ENCODE measurements at regions not wholly inside any gene's neighbourhood (a gene's known extent, or its start where the extent isn't known, plus 50 kb on each side); places are given as distances from the start of the nearest gene placed in this dataset.
A peak's percentile ranks its signal among the peaks of the same experiment; 100 is the strongest.
"Not testable (repeated sequence)": the region's sequence is repeated elsewhere in the genome, so short reads cannot be mapped to it uniquely, and the experiment has no call there.

GRCh38 chr21:36615274-36615964 lies 83.5 kb upstream of the SIM2 start:
- ChIA-PET CTCF (no interaction called here), POLR2A (ENCODE audit: unreplicated experiment) (no interaction called here)
- H3K9me3 ChIP-seq (ENCODE audit: low read length) = no peaks in the 10 kb centered on the region
- DNase-seq = peak; percentile 27
- no peak for ATAC-seq
- TF ChIP-seq CTCF (conservative IDR thresholded peaks at IDR 0.05; ENCODE audit: low read depth, low read length) (peak; percentile 53), EZH2 (IDR thresholded peaks at IDR 0.05; ENCODE audit: low read length, unreplicated experiment) (no peak)
- no peak overlapping the region for H3K27ac ChIP-seq (ENCODE audit: low read length)
- H3K9ac ChIP-seq (ENCODE audit: low read length) = no peak overlapping the region
- H3F3A ChIP-seq (ENCODE audit: low read length, unreplicated experiment) = no peaks in the 10 kb centered on the region
- no peaks in the 10 kb centered on the region for H4K20me1 ChIP-seq (ENCODE audit: low read length)
- no peaks in the 10 kb centered on the region for H3K36me3 ChIP-seq (ENCODE audit: low read depth, low read length)
- H3K79me2 ChIP-seq (ENCODE audit: low read length) = no peaks in the 10 kb centered on the region
- no peaks in the 10 kb centered on the region for H3K9me2 ChIP-seq (replicated peaks; ENCODE audit: low read length)
- no peak overlapping the region for H3K4me2 ChIP-seq (ENCODE audit: low read length)
- no peak overlapping the region for H2AFZ ChIP-seq (ENCODE audit: low read length)
- intact Hi-C loops (cut with micrococcal nuclease) = no loop called here
- H3K4me3 ChIP-seq (ENCODE audit: low read length) = no peak overlapping the region
- BruUV-seq (replicated peaks) = no TSS peak
- peaks cover 23% of the 10 kb centered on the region for H3K4me1 ChIP-seq (ENCODE audit: insufficient read depth, low read length)
- no peaks in the 10 kb centered on the region for H3K27me3 ChIP-seq (ENCODE audit: low read length)

GRCh38 chr21:36616773-36617172 lies 82.1 kb upstream of the SIM2 start:
- DNase-seq; H3K27ac ChIP-seq (ENCODE audit: low read length); H3K36me3 ChIP-seq (ENCODE audit: low read depth, low read length); H2AFZ ChIP-seq (ENCODE audit: low read length); H4K20me1 ChIP-seq (ENCODE audit: low read length); BruUV-seq (replicated peaks); intact Hi-C loops (cut with micrococcal nuclease); H3K79me2 ChIP-seq (ENCODE audit: low read length); POLR2A ChIA-PET (ENCODE audit: unreplicated experiment); H3K9ac ChIP-seq (ENCODE audit: low read length); H3K9me3 ChIP-seq (ENCODE audit: low read length); ATAC-seq; H3K4me3 ChIP-seq (ENCODE audit: low read length); CTCF ChIA-PET; H3K4me2 ChIP-seq (ENCODE audit: low read length); H3K9me2 ChIP-seq (replicated peaks; ENCODE audit: low read length); H3F3A ChIP-seq (ENCODE audit: low read length, unreplicated experiment); H3K27me3 ChIP-seq (ENCODE audit: low read length): not testable (repeated sequence)
- peaks cover 17% of the 10 kb centered on the region for H3K4me1 ChIP-seq (ENCODE audit: insufficient read depth, low read length)

- ATAC-seq; H3K27me3 ChIP-seq (ENCODE audit: low read length); H3K27ac ChIP-seq (ENCODE audit: low read length); H3K9me3 ChIP-seq (ENCODE audit: low read length); H3F3A ChIP-seq (ENCODE audit: low read length, unreplicated experiment); H3K4me3 ChIP-seq (ENCODE audit: low read length); H3K79me2 ChIP-seq (ENCODE audit: low read length); H2AFZ ChIP-seq (ENCODE audit: low read length); CTCF ChIA-PET; POLR2A ChIA-PET (ENCODE audit: unreplicated experiment); intact Hi-C loops (cut with micrococcal nuclease); H3K9me2 ChIP-seq (replicated peaks; ENCODE audit: low read length); H4K20me1 ChIP-seq (ENCODE audit: low read length); H3K36me3 ChIP-seq (ENCODE audit: low read depth, low read length); DNase-seq; H3K4me1 ChIP-seq (ENCODE audit: insufficient read depth, low read length); H3K9ac ChIP-seq (ENCODE audit: low read length); H3K4me2 ChIP-seq (ENCODE audit: low read length); BruUV-seq (replicated peaks): not testable (repeated sequence)
These were observed 77.1 kb upstream of the SIM2 start for GRCh38 chr21:36621794-36622193.

DNA sequence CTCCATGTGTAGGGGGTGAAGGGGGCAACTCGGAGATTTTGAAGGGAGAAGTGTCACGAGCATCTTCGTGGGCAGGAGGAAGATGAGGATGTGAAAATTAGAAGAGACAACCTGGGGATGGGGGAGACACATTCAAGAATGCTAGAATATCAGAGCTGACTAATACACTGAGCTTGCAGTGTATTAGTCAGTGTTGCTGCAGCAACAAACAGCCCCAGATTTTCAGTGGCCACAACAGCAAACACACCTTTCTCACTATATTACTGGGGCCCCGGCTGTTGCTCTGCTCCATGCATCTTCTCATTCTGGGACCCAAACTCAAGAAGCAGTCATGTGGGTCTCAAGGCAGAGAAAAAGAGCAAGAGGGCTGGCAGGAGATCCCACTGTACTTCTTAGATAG lies 74.8 kb upstream of the SIM2 start:
- no peak for ATAC-seq
- intact Hi-C loops (cut with micrococcal nuclease) = no loop called here
- H3K27ac ChIP-seq (ENCODE audit: low read length) = no peak overlapping the region

More for the DNA sequence above, 74.8 kb upstream of the SIM2 start:
- Histone ChIP-seq H3K9ac (ENCODE audit: low read length) (no peak overlapping the region), H3K4me1 (ENCODE audit: insufficient read depth, low read length) (peaks cover 16% of the 10 kb centered on the region), H3K27me3 (ENCODE audit: low read length) (no peaks in the 10 kb centered on the region), H3K9me2 (replicated peaks; ENCODE audit: low read length) (no peaks in the 10 kb centered on the region), H3K79me2 (ENCODE audit: low read length) (no peaks in the 10 kb centered on the region), H3K4me2 (ENCODE audit: low read length) (no peak overlapping the region), H4K20me1 (ENCODE audit: low read length) (no peaks in the 10 kb centered on the region), H3K36me3 (ENCODE audit: low read depth, low read length) (no peaks in the 10 kb centered on the region), H3K4me3 (ENCODE audit: low read length) (no peak overlapping the region), H2AFZ (ENCODE audit: low read length) (no peak overlapping the region), H3F3A (ENCODE audit: low read length, unreplicated experiment) (no peaks in the 10 kb centered on the region), H3K9me3 (ENCODE audit: low read length) (no peaks in the 10 kb centered on the region)
- POLR2A ChIA-PET (ENCODE audit: unreplicated experiment) = no interaction called here
- CTCF ChIA-PET = no interaction called here
- no peak for DNase-seq
- no TSS peak for BruUV-seq (replicated peaks)
- TF ChIP-seq EZH2 (IDR thresholded peaks at IDR 0.05; ENCODE audit: low read length, unreplicated experiment) = no peak
- TF ChIP-seq EZH2phosphoT487 (IDR thresholded peaks at IDR 0.05; ENCODE audit: borderline replicate concordance, low read length) = no peak
- TF ChIP-seq CTCF (conservative IDR thresholded peaks at IDR 0.05; ENCODE audit: low read depth, low read length) = no peak
